Medulla oblongata (tissue), 1 donor: ENCODE measurements at regions not wholly inside any gene's neighbourhood (a gene's known extent, or its start where the extent isn't known, plus 50 kb on each side); places are given as distances from the start of the nearest gene placed in this dataset.

Experiments used
- DNase-seq: peaks from one replicate; pipeline ENCODE4 v3.0.0-alpha.2; 2015; ENCODE audit errors: extremely low spot score

GRCh38 chr19:30082611-30083010 lies 140.6 kb downstream of the URI1 start:
- DNase-seq = no peak

DNA sequence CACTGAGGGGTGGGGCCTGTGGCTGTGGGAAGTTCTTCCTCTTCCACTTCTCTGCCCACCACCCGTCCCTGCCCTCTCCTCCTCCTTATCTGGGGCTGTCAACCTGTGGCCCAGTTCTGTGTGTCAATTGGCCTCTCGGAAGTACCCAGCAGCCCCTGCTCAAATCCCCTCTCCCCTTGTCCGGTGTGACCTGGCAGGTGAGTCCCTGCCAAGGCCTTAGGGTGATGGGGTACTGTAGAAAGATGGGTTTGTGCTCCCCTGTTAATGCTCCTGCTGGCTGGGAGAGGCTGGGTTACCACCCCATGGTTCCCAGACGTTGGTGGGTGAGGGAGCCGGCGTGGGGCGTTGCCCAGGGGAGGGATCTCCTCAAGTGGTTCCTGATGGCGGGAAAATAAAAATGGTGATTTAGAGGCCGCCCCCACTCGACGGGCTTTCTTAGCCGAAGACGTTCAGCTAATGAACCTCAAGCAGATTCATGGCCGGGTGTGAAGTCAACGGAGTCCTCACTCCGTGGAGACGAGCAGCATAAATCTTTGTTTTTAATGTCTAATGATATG lies 141.2 kb downstream of the URI1 start:
- no peak for DNase-seq

DNA sequence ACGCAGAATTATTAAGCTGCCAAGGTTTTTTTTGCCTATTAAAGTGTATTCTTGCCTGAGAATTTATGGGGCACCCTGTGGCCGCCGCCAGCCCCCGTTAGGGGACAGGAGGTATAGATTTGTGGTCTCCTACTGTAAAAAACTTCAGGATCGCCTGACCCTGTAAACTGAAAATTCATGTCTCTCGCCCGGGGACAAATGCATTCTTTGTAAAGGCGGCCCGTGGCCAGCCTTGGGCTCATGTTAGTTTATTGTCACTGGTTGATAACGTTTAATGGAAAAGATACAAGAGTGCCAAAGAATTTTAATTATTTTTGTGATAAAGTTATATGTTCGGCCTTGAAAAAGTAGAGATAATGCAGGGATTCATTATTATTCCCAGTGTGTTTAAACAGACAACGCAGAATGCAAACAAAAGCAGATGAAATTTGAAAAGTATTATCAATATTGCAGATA lies 141.7 kb downstream of the URI1 start:
- no peak for DNase-seq

DNA sequence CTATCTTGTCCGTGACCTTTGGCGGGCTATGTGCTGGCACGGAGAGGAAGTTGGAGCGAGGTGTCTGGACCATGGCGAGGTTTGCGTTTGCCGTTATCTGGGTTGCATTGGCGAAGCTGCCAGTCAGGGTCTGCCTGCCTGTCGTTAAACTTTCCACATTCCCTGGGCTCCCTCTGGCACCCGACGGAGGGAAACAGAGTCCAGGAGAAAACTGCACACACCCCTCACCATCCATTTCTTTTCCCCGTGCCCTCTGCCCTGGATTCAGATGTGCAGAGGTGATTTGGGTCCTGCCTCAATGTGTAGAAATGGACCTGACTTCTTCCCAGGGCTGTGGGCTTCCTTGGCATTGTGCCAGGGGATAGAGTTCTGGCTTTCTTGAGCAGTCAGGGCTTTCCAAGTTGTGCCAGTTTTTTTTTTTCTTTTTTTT lies 142.4 kb downstream of the URI1 start:
- DNase-seq = no peak

- no peak for DNase-seq
Measured at GRCh38 chr19:30085394-30085793, 143.4 kb downstream of the URI1 start.

- no peak for DNase-seq
Measured at GRCh38 chr19:30086220-30086619, 144.2 kb downstream of the URI1 start.

GRCh38 chr19:30086916-30087315 lies 144.9 kb downstream of the URI1 start:
- no peak for DNase-seq

DNA sequence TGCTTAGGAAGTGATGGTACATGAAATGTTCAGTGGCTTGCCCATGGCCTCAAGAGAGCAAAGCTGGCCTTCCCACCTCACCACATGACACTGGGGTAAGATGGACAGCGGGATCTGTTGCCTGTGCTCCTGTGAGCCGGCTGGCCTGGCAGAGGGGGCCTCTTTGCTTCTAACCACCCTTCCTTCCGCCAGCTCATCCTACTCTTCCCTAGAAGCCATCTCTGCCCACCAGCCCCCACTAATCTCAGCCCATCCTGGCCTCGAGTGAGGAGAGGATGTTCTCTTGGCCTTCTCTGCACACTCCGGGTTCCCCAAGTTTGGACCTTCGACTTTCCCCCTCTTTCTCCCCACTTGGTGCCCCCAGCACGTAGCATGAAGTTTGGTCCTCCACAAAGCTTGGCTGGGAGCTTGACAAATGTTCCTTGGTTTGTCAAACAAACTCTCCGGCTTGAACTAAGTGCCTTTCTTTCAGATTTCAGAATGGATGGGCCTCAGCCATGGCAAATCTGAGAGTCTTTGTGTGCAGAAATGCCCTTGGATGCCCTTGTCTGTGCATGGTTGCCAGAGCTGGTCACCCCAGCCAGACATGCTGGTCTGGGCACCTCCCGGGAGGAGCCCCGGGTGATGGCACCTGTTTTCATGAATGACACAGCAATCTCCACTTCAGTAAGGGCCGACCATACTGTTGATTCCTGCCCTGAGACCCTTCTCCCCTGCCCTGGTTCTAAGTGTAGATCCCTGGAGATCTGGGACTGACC lies 145.5 kb downstream of the URI1 start:
- DNase-seq = peak; percentile 4

GRCh38 chr19:30088567-30088966 lies 146.5 kb downstream of the URI1 start:
- no peak for DNase-seq

DNA sequence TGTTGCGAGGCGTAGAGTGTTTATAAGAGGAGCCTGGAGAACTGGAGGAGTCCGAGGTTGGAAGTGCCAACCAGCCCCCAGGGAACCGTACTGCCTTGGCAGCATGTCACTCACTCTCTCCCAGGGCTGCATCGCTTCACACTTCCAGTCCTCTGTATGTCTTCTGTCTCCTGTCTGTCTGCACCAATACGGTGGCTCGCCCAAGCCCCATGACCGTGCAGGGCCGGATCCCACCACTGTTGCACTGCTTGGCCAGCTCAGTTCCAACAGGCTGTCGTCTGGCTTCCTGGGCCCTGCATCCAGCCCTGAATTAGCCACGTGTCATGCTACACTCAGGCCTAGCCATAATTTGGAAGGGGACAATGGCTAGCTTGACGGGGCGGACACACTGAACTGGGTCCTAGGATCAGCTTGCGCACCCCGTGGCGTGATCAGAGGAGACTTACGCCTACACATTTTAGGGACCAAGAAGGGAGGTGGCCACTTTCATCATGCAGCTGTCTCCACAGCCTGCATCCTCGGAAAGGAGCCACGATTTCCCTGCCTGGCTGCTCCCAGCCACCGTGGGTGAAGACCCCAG lies 147.1 kb downstream of the URI1 start:
- DNase-seq = no peak

DNA sequence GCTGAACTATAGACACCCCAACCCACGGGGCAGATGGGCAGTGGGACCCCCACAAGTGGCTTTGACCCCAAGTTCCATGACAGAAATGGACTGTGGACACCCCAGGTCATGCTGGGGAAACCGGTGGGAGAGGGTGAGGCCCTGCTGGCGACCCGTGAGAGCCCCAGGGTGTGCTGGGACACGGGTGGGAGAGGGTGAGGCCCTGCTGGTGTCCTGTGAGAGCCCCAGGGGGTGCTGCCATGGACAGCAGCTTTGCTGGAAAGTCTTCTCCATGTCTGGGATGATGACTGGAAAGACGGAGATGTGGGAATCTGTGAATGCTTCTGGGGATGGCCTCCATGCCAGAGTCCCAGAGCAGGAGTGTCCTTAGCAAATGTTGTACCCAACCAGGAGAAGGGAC lies 148.4 kb downstream of the URI1 start:
- no peak for DNase-seq

DNA sequence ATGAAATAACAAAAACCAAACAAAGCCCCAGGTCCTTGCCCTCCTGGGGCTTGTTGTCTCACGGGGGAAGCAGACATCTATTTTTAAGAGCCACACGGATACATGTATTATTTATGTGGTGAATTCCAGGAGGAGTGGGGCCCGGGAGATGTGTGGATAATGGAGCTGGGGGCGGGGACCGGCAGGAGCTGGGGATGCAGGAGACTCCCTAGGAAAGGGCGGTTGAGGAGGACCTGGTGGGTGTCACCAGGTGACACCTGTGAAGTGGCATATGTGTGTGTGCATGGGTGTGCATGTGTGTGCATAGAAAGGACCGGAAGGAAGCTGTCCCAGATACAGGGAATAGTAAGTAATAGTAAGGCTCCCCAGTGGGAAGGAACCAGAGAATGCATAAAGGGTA lies 148.9 kb downstream of the URI1 start:
- no peak for DNase-seq

- DNase-seq = no peak
Measured at GRCh38 chr19:30091456-30091855, 149.4 kb downstream of the URI1 start.

- no peak for DNase-seq
Measured at GRCh38 chr19:30091856-30092255, 149.8 kb downstream of the URI1 start.

- no peak for DNase-seq
Measured at GRCh38 chr19:30092721-30093569, 150.9 kb downstream of the URI1 start.

DNA sequence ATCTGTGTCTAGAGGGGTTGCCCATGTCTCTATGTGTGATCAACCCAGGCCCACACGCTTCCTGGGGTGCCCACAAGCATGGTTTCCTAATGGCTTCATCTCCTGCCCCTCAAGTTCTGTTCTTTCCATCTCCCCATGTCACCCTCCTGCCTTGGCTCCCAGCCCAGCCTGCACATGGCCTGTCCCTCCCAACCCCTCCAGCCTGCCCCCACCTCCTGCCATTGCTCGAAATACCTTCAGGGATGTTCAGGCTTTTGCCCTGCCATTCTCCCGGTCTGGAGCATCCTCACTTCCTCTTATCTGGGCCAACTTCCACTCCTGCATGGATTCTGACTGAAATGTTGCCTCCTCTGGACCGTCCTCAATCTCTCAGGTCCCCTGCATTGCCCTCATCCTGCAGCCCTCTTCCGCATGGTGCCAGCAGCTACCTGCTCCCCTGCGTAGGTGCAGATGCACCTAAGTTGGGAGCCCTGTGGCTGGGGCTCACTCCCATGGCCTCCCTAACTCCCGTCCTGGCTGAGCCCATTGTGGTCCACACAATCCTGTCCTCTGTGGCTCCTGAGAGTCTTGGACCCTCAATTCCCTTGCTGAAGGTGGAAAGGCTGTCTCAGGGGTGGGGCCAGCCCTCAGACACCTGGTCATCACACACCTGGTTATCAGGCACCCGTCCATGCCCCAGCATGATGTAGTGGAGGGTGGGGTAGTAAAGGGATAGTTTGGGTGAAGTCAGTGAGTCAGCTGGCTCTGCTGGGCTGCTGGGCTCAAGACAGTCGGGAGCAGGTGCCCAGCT lies 152.1 kb downstream of the URI1 start:
- no peak for DNase-seq

DNA sequence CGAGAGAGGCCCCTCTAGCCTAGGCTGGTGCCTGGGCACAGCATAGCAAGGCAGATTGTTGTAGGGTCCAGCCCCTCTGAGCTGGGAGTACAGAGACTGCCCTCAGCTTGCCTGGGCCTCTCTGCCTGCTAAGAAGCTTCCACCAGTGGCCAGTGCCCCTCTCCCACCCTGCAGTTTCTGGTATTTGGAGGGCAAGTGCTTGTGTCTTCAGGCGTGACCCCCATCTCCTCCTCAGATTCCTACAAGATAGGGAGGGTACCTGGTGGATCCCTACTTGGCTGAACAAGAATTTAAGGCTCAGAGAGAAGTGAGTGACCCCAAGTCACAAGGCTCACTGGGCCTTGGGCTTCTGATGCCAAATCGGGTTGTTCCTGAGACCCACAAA lies 152.7 kb downstream of the URI1 start:
- DNase-seq = no peak

DNA sequence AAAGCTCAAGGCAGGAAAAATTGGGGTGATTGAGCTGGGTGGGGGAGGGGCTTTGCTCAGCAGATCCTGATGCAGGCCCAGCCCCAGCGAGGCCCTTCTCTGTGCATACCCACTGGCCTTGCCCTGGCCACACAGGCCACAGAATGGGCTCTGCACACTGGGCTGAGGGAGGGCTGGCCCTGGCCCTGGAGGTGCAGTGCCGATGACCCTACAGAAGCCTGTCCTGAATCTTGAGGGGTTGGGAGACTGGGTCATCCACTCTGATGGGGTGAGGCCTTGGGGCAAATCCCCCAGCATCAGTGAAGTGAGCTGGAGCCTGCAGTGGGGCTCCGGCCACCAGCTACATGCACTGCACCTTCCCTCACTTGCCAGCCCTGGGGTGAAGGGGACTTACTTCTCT lies 153.1 kb downstream of the URI1 start:
- DNase-seq = no peak

DNA sequence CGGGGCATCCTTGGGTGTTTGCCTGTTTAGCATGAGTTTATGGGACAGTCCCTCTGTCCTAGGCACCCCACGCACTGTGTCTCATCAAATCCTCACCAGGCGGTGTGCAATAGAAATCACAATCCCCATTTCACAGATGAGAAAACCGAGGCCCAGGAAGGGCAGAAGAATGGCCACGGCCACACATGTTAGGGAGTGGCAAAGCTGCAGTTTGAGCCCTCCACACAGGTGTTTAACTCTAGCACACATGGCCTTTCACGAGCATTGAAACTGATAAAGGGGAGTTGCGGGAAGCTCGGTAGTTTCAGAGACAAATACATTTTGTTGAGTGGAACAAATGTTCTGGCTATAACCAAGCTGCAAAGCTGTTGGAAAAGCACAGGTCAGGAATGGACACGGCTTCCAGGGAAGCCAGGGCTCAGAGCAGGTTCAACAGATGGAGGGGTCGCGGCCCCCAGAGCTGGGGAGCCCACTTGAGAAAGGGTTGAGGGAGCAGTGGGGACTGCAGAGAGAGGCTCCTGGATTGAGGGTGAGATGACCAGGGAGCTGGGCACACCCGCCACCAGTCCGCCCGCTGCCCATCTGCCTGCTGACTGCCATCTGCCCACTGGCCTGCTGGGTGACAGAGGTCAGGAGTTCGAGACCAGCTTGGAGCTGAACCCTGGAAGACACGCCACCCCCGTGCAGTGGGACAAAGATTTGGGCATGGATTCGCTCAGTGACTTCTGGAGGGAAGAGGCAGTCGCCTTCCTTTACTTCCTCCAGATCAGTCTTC lies 154.7 kb downstream of the URI1 start:
- no peak for DNase-seq

- DNase-seq = no peak
Measured at GRCh38 chr19:30097746-30098280, 155.8 kb downstream of the URI1 start.

- DNase-seq = no peak
Measured at GRCh38 chr19:30102239-30102638, 160.2 kb downstream of the URI1 start.
